ENCODE measurements at regions not wholly inside any gene's neighbourhood (a gene's known extent, or its start where the extent isn't known, plus 50 kb on each side); places are given as distances from the start of the nearest gene placed in this dataset.

DNA sequence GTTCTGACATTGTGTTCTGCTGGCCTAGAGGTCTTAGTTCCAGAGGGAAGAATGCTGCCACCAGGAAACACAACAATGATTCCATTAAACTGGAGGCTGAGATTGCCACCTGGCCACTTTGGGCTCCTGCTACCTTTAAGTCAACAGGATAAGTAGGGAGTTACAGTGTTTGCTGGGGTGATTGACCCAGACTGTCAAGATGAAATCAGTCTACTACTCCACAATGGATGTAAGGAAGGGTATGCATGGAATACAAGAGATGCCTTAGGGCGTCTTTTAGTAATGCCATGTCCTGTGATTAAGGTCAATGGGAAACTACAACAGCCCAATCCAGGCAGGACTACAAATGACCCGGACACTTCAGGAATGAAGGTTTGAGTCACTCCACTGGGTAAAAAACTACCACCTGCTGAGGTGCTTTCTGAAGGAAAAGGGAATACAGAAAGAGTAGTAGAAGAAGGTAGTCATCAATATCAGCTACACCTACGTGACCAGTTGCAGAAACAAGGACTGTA is 852.6 kb downstream of the LRFN5 start:
- no peak overlapping the region for H3K4me3 ChIP-seq (ENCODE audit: low read depth, low read length)
- no peak overlapping the region for H3K9ac ChIP-seq (ENCODE audit: low read depth, low read length)
- no peak overlapping the region for H3K27ac ChIP-seq (ENCODE audit: low read depth, low read length)
- no peaks in the 10 kb centered on the region; the same call in 1 of the 2 replicates for H3K4me1 ChIP-seq (ENCODE audit: control insufficient read depth, insufficient read depth, low read length)
- no peaks in the 10 kb centered on the region for H3K9me3 ChIP-seq (ENCODE audit: control insufficient read depth, insufficient read depth, low read length)
- no peaks in the 10 kb centered on the region for H3K36me3 ChIP-seq (ENCODE audit: control insufficient read depth, insufficient read depth, low read length)
- H3K27me3 ChIP-seq (ENCODE audit: control insufficient read depth, insufficient read depth, low read length): no peaks in the 10 kb centered on the region

DNA sequence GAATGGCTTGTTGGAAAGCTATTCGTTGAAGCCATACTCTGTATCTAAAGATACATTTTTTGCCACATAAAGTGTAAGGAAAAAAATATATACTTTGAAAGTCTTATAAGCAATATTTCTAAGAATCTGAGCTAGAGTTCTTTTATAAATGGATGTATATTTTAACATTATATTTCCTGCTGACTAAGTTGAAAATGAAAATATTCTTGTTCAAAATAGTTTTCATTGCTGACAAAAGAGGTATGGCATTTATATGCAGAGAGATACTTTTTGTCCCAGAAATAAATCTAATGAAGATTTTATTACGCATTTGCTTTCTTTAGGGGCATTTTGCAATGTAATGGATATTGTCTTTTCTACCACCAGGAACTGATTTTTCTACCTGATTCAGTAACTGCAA is 834.9 kb downstream of the LRFN5 start:
- no peaks in the 10 kb centered on the region for H3K36me3 ChIP-seq (ENCODE audit: control insufficient read depth, insufficient read depth, low read length)
- H3K27ac ChIP-seq (ENCODE audit: low read depth, low read length): no peak overlapping the region
- no peaks in the 10 kb centered on the region for H3K27me3 ChIP-seq (ENCODE audit: control insufficient read depth, insufficient read depth, low read length)
- no peak overlapping the region for H3K4me3 ChIP-seq (ENCODE audit: low read depth, low read length)
- H3K9ac ChIP-seq (ENCODE audit: low read depth, low read length): no peak overlapping the region
- no peaks in the 10 kb centered on the region for H3K9me3 ChIP-seq (ENCODE audit: control insufficient read depth, insufficient read depth, low read length)
- no peaks in the 10 kb centered on the region for H3K4me1 ChIP-seq (ENCODE audit: control insufficient read depth, insufficient read depth, low read length)

DNA sequence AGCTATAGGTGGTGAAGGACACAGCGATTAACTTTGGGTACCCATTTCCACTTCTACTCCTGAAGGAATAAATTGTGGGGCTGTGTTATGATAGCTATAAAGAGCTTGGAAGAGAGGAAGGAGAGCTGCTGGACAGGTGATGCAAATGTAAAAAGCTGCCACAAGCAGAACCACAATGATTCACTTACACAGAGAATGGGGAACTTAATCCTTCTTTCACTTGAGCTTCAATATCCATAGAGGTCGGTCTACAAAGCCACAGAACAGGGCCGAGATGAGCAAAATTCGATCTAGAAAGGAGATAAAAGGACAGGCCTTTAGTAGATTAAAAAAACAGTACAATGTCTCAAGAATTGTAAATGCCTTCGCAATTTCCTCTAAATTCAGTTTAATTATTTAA is 831.1 kb downstream of the LRFN5 start:
- Histone ChIP-seq H3K4me3 (ENCODE audit: low read depth, low read length) (no peak overlapping the region), H3K9me3 (ENCODE audit: control insufficient read depth, insufficient read depth, low read length) (no peaks in the 10 kb centered on the region), H3K4me1 (ENCODE audit: control insufficient read depth, insufficient read depth, low read length) (no peaks in the 10 kb centered on the region), H3K36me3 (ENCODE audit: control insufficient read depth, insufficient read depth, low read length) (no peaks in the 10 kb centered on the region), H3K27ac (ENCODE audit: low read depth, low read length) (no peak overlapping the region), H3K27me3 (ENCODE audit: control insufficient read depth, insufficient read depth, low read length) (no peaks in the 10 kb centered on the region), H3K9ac (ENCODE audit: low read depth, low read length) (no peak overlapping the region)

DNA sequence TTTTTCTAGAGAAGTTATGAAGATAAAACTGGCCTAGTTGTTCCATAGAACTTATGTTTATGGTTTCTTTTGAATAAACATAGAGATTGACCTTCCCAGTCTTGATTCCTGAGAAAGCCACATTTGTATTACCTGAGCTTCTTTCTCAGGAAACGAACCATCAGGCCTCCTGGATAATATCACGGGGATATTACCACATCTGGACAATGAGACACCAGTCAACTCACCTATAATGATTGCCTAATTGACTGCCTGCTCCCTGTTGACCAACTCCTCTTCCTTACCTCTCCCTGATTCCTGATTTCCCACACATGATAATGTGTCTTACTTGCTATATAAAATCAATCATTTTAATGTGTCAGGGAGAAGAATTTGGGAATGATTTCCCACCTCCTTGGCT is 822.7 kb downstream of the LRFN5 start:
- Histone ChIP-seq H3K4me1 (ENCODE audit: control insufficient read depth, insufficient read depth, low read length) (no peaks in the 10 kb centered on the region), H3K27ac (ENCODE audit: low read depth, low read length) (no peak overlapping the region), H3K27me3 (ENCODE audit: control insufficient read depth, insufficient read depth, low read length) (no peaks in the 10 kb centered on the region), H3K9me3 (ENCODE audit: control insufficient read depth, insufficient read depth, low read length) (no peaks in the 10 kb centered on the region), H3K36me3 (ENCODE audit: control insufficient read depth, insufficient read depth, low read length) (no peaks in the 10 kb centered on the region), H3K4me3 (ENCODE audit: low read depth, low read length) (no peak overlapping the region), H3K9ac (ENCODE audit: low read depth, low read length) (no peak overlapping the region)

DNA sequence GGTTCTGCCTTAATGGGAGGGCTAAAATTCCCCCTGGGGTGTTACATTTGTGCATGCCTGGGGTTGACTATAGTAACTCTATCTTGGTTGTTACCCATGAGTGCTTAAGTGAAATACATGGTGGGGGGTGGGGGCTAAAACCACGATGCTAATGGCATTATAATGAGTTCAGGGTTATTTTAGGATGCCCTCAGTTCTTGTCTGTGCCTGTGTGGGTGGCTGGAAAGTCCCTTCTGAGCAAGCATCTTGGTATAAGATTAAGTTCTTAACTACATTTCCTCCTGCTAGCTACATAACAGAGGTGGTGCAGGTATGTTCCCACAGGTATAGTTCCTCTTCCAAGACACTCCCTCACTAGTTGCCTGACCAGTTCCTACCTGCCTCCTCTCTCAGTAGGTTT is 822.3 kb downstream of the LRFN5 start:
- Histone ChIP-seq H3K9ac (ENCODE audit: low read depth, low read length) (no peak overlapping the region), H3K36me3 (ENCODE audit: control insufficient read depth, insufficient read depth, low read length) (no peaks in the 10 kb centered on the region), H3K4me1 (ENCODE audit: control insufficient read depth, insufficient read depth, low read length) (no peaks in the 10 kb centered on the region), H3K27ac (ENCODE audit: low read depth, low read length) (no peak overlapping the region), H3K4me3 (ENCODE audit: low read depth, low read length) (no peak overlapping the region), H3K27me3 (ENCODE audit: control insufficient read depth, insufficient read depth, low read length) (no peaks in the 10 kb centered on the region), H3K9me3 (ENCODE audit: control insufficient read depth, insufficient read depth, low read length) (no peaks in the 10 kb centered on the region)

- Histone ChIP-seq H3K36me3 (ENCODE audit: control insufficient read depth, insufficient read depth, low read length) (no peaks in the 10 kb centered on the region), H3K27ac (ENCODE audit: low read depth, low read length) (no peak overlapping the region), H3K9ac (ENCODE audit: low read depth, low read length) (no peak overlapping the region), H3K9me3 (ENCODE audit: control insufficient read depth, insufficient read depth, low read length) (no peaks in the 10 kb centered on the region), H3K4me1 (ENCODE audit: control insufficient read depth, insufficient read depth, low read length) (no peaks in the 10 kb centered on the region), H3K27me3 (ENCODE audit: control insufficient read depth, insufficient read depth, low read length) (no peaks in the 10 kb centered on the region), H3K4me3 (ENCODE audit: low read depth, low read length) (no peak overlapping the region)
Measured at GRCh38 chr14:42424501-42424900, 817.8 kb downstream of the LRFN5 start.

DNA sequence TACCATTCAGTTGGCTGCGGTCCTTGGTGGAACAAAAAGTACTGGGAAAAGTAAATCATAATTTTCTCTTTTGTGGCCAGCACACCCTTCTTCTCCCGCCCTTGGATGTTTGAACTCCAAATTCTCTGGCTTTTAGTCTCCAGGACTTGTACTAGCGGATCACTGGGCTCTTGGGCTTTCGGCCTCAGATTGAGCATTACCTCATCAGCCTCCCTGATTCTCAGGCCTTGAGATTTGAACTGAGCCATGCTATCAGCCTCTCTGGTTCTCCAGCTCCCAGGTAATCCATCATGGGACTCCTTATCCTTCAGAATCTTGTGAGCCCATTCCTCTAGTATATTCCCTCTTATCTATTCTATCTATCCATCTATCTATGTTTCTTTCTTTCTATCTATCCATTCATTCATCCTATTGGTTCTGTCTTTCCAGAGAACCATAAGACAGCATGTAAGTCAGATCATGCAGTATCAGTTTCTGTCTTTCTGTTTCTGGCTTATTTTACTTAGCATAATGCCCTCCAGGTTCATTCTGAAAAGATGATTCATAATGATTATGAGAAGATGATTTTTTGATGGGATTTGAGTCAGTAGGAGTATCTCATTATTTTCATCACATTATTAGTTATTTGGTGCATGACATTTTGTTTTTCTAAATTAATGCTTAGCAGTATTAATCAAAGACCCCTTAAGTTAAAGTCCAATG is 814.9 kb downstream of the LRFN5 start:
- Histone ChIP-seq H3K9me3 (ENCODE audit: control insufficient read depth, insufficient read depth, low read length) (no peaks in the 10 kb centered on the region), H3K4me3 (ENCODE audit: low read depth, low read length) (no peak overlapping the region), H3K36me3 (ENCODE audit: control insufficient read depth, insufficient read depth, low read length) (no peaks in the 10 kb centered on the region), H3K9ac (ENCODE audit: low read depth, low read length) (no peak overlapping the region), H3K4me1 (ENCODE audit: control insufficient read depth, insufficient read depth, low read length) (no peaks in the 10 kb centered on the region), H3K27me3 (ENCODE audit: control insufficient read depth, insufficient read depth, low read length) (no peaks in the 10 kb centered on the region), H3K27ac (ENCODE audit: low read depth, low read length) (no peak overlapping the region)

DNA sequence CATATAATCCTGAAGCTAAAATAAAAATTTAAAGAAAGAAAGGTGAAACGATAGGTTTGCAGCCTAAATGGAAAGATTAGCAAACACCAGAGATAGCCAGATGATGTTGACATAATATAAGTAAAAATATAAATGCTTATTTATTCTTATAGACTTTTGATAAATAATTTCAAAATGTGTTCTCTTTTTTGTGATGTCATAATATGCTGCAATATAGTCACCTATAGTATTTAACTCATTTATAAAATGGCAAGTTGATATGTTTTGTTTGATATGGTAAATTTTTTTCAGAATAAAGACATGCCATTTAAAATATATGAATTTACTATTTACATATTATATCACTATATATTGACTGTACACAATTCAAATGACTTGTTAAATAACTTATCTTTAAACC is 813.4 kb downstream of the LRFN5 start:
- Histone ChIP-seq H3K27ac (ENCODE audit: low read depth, low read length) (no peak overlapping the region), H3K4me1 (ENCODE audit: control insufficient read depth, insufficient read depth, low read length) (no peaks in the 10 kb centered on the region), H3K27me3 (ENCODE audit: control insufficient read depth, insufficient read depth, low read length) (no peaks in the 10 kb centered on the region), H3K9ac (ENCODE audit: low read depth, low read length) (no peak overlapping the region), H3K9me3 (ENCODE audit: control insufficient read depth, insufficient read depth, low read length) (no peaks in the 10 kb centered on the region), H3K36me3 (ENCODE audit: control insufficient read depth, insufficient read depth, low read length) (no peaks in the 10 kb centered on the region), H3K4me3 (ENCODE audit: low read depth, low read length) (no peak overlapping the region)

- Histone ChIP-seq H3K36me3 (ENCODE audit: control insufficient read depth, insufficient read depth, low read length) (no peaks in the 10 kb centered on the region), H3K27me3 (ENCODE audit: control insufficient read depth, insufficient read depth, low read length) (no peaks in the 10 kb centered on the region), H3K9me3 (ENCODE audit: control insufficient read depth, insufficient read depth, low read length) (no peaks in the 10 kb centered on the region), H3K4me3 (ENCODE audit: low read depth, low read length) (no peak overlapping the region), H3K4me1 (ENCODE audit: control insufficient read depth, insufficient read depth, low read length) (no peaks in the 10 kb centered on the region), H3K27ac (ENCODE audit: low read depth, low read length) (no peak overlapping the region), H3K9ac (ENCODE audit: low read depth, low read length) (no peak overlapping the region)
Measured at GRCh38 chr14:42407153-42407552, 800.5 kb downstream of the LRFN5 start.

- H3K9me3 ChIP-seq (ENCODE audit: control insufficient read depth, insufficient read depth, low read length): no peaks in the 10 kb centered on the region
- no peaks in the 10 kb centered on the region for H3K27me3 ChIP-seq (ENCODE audit: control insufficient read depth, insufficient read depth, low read length)
- H3K4me3 ChIP-seq (ENCODE audit: low read depth, low read length): no peak overlapping the region
- H3K36me3 ChIP-seq (ENCODE audit: control insufficient read depth, insufficient read depth, low read length): no peaks in the 10 kb centered on the region
- no peaks in the 10 kb centered on the region for H3K4me1 ChIP-seq (ENCODE audit: control insufficient read depth, insufficient read depth, low read length)
- no peak overlapping the region for H3K9ac ChIP-seq (ENCODE audit: low read depth, low read length)
- H3K27ac ChIP-seq (ENCODE audit: low read depth, low read length): no peak overlapping the region
Measured at GRCh38 chr14:42391146-42391834, 784.6 kb downstream of the LRFN5 start.

- Histone ChIP-seq H3K9ac (ENCODE audit: low read depth, low read length) (no peak overlapping the region), H3K9me3 (ENCODE audit: control insufficient read depth, insufficient read depth, low read length) (no peaks in the 10 kb centered on the region), H3K4me3 (ENCODE audit: low read depth, low read length) (no peak overlapping the region), H3K27me3 (ENCODE audit: control insufficient read depth, insufficient read depth, low read length) (no peaks in the 10 kb centered on the region), H3K27ac (ENCODE audit: low read depth, low read length) (no peak overlapping the region), H3K4me1 (ENCODE audit: control insufficient read depth, insufficient read depth, low read length) (no peaks in the 10 kb centered on the region), H3K36me3 (ENCODE audit: control insufficient read depth, insufficient read depth, low read length) (no peaks in the 10 kb centered on the region)
Measured at GRCh38 chr14:42378880-42379279, 772.2 kb downstream of the LRFN5 start.

Data from HUES48 (cell line).